GM06990 (cell line): ENCODE measurements at regions not wholly inside any gene's neighbourhood (a gene's known extent, or its start where the extent isn't known, plus 50 kb on each side); places are given as distances from the start of the nearest gene placed in this dataset.
"Not testable (repeated sequence)": the region's sequence is repeated elsewhere in the genome, so short reads cannot be mapped to it uniquely, and the experiment has no call there.

Experiments
- DNase-seq: peaks from one replicate; pipeline ENCODE4 v3.0.0-alpha.2; 2011; ENCODE audit not compliant: insufficient read length; ENCODE audit errors: extremely low read depth
- H3K27me3 ChIP-seq: replicated peaks from 2 replicates; pipeline ENCODE4 v1.6.0; 2011; ENCODE audit warnings: low read length; ENCODE audit not compliant: control insufficient read depth, insufficient read depth
- H3K36me3 ChIP-seq: 2 replicates; pipeline ENCODE4 v1.5.1; 2011; ENCODE audit warnings: low read length; ENCODE audit not compliant: control insufficient read depth, insufficient read depth
- H3K4me3 ChIP-seq: replicated peaks from 2 replicates; pipeline ENCODE4 v1.5.1; 2011; ENCODE audit warnings: low read depth, mild to moderate bottlenecking, control low read depth, low read length
- CTCF ChIP-seq: IDR thresholded peaks from 2 replicates; pipeline ENCODE4 v1.5.1; 2011; ENCODE audit warnings: low read length, control low read depth, mild to moderate bottlenecking, inconsistent platforms; ENCODE audit not compliant: insufficient read depth, poor library complexity, severe bottlenecking

- Histone ChIP-seq H3K4me3 (no peak overlapping the region), H3K27me3 (no peaks in the 10 kb centered on the region), H3K36me3 (no peaks in the 10 kb centered on the region)
- no peak for DNase-seq
- no peak for TF ChIP-seq CTCF
These were observed 273.3 kb downstream of the MDFIC start for GRCh38 chr7:115195208-115195607.

GRCh38 chr7:115191526-115191925 is 269.6 kb downstream of the MDFIC start:
- H3K27me3 ChIP-seq, result no peaks in the 10 kb centered on the region
- no peak overlapping the region for H3K4me3 ChIP-seq
- no peaks in the 10 kb centered on the region for H3K36me3 ChIP-seq
- DNase-seq, result no peak
- no peak for TF ChIP-seq CTCF

- no peak for DNase-seq
- no peak for TF ChIP-seq CTCF
- no peaks in the 10 kb centered on the region for H3K36me3 ChIP-seq
- H3K4me3 ChIP-seq, result no peak overlapping the region
- H3K27me3 ChIP-seq, result no peaks in the 10 kb centered on the region
These were observed 261.6 kb downstream of the MDFIC start for GRCh38 chr7:115183431-115184057.

- DNase-seq, result no peak
- Histone ChIP-seq H3K27me3 (no peaks in the 10 kb centered on the region), H3K36me3 (no peaks in the 10 kb centered on the region), H3K4me3 (no peak overlapping the region)
- no peak for TF ChIP-seq CTCF
These were observed 256.9 kb downstream of the MDFIC start for GRCh38 chr7:115178835-115179234.

- TF ChIP-seq CTCF, result no peak
- Histone ChIP-seq H3K36me3 (no peaks in the 10 kb centered on the region), H3K27me3 (no peaks in the 10 kb centered on the region), H3K4me3 (no peak overlapping the region)
- DNase-seq, result no peak
These were observed 255.9 kb downstream of the MDFIC start for GRCh38 chr7:115177823-115178222.

GRCh38 chr7:115177103-115177502 is 255.2 kb downstream of the MDFIC start:
- TF ChIP-seq CTCF, result no peak
- no peak overlapping the region for H3K4me3 ChIP-seq
- no peak for DNase-seq
- no peaks in the 10 kb centered on the region for H3K36me3 ChIP-seq
- H3K27me3 ChIP-seq, result no peaks in the 10 kb centered on the region

GRCh38 chr7:115172397-115172796 is 250.5 kb downstream of the MDFIC start:
- not testable (repeated sequence) for DNase-seq

More at GRCh38 chr7:115172397-115172796, 250.5 kb downstream of the MDFIC start:
- H3K36me3 ChIP-seq, H3K27me3 ChIP-seq, H3K4me3 ChIP-seq: not testable (repeated sequence)
